Colonic mucosa (tissue), 4 donors: ENCODE measurements at regions not wholly inside any gene's neighbourhood (a gene's known extent, or its start where the extent isn't known, plus 50 kb on each side); places are given as distances from the start of the nearest gene placed in this dataset.

ENCODE experiments used
- DNase-seq: peaks from one replicate; pipeline ENCODE4 v3.0.0-alpha.2; 2020
- H3K27ac ChIP-seq: fragments of 200-600 bp; one replicate; pipeline ENCODE4 v1.8.0; 2021
- H3K27me3 ChIP-seq: fragments of 200-600 bp; one replicate; pipeline ENCODE4 v1.8.0; 2021
- H3K36me3 ChIP-seq: fragments of 200-600 bp; one replicate; pipeline ENCODE4 v1.8.0; 2021
- H3K4me1 ChIP-seq: fragments of 200-600 bp; one replicate; pipeline ENCODE4 v1.8.0; 2021; ENCODE audit warnings: mild to moderate bottlenecking
- H3K4me3 ChIP-seq: fragments of 200-600 bp; one replicate; pipeline ENCODE4 v1.8.0; 2021
- H3K9ac ChIP-seq, 2 donors: one replicate each; pipeline ENCODE4 v1.7.0; 2013; ENCODE audit warnings: control low read depth in 2 of 2, low read depth in 2 of 2, low read length in 2 of 2
- H3K9me3 ChIP-seq: fragments of 200-600 bp; one replicate; pipeline ENCODE4 v1.8.0; 2021
- CTCF ChIP-seq: fragments of 200-600 bp; IDR thresholded peaks from one replicate; pipeline ENCODE4 v1.8.0; 2022; ENCODE audit warnings: antibody characterized with exemption, mild to moderate bottlenecking
- intact Hi-C: fragments of 100-400 bp; cut with DNase I; formaldehyde crosslinking; loops from one replicate; pipeline ENCODE4 v1.14.1; 2022
- donor health status: healthy.
- donor health status: DM: no; HTN: no; CAD: no.
- donor health status: DM: no; HTN: no; CAD: no.

GRCh38 chr1:56199956-56200355 lies 379.4 kb downstream of the PLPP3 start:
- Histone ChIP-seq H3K27me3 (no peaks in the 10 kb centered on the region), H3K9ac (no peak overlapping the region), H3K27ac (no peak overlapping the region), H3K9me3 (no peaks in the 10 kb centered on the region), H3K4me3 (no peak overlapping the region), H3K36me3 (no peaks in the 10 kb centered on the region), H3K4me1 (no peaks in the 10 kb centered on the region)
- TF ChIP-seq CTCF = no peak
- intact Hi-C loops = no loop called here
- no peak for DNase-seq

GRCh38 chr1:56199061-56199460 lies 380.3 kb downstream of the PLPP3 start:
- H3K9me3 ChIP-seq = no peaks in the 10 kb centered on the region
- no peaks in the 10 kb centered on the region for H3K36me3 ChIP-seq
- H3K27ac ChIP-seq = no peak overlapping the region
- no peak overlapping the region for H3K9ac ChIP-seq
- H3K4me3 ChIP-seq = no peak overlapping the region
- H3K4me1 ChIP-seq = no peaks in the 10 kb centered on the region
- no peaks in the 10 kb centered on the region for H3K27me3 ChIP-seq
- TF ChIP-seq CTCF = no peak
- DNase-seq = no peak
- intact Hi-C loops = no loop called here

DNA sequence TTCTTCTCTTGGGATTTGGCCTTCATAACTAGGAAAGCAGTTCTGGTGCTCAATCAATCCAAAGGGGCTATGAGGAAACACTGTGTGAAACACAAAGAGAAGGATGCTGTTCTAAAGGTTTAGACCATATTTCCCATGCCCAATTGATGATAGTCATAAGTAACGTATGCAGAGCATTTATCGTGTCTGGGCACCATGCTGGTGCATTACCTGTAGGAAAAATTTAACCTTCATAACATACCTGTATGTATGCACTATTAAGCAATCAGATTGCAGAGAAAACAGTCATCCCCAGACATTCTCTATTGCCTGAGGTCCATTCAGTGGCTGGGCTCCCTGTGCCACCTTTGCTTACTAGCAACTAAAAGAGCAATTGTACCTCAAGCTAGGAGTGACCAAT lies 381.4 kb downstream of the PLPP3 start:
- intact Hi-C loops = no loop called here
- H3K9me3 ChIP-seq = no peaks in the 10 kb centered on the region

DNA sequence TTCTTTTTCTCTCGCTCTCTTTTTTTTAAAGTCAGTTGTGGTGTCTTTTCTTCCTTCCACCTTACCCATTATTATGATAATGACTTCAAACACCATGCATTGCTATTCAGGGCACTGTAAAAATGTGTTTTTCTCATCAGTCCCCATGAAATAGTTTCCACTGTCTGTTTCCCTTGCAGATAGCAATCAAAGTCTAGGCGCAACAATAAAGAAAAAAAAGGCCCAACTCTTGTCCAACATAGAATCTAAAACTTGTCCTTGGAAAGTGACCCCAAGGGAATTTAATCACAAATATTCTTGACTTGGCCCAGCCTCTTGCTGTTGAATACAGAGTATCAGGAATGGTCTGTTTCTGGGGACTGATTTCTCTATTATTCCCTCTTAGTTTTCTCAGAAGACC lies 382.5 kb downstream of the PLPP3 start:
- no peak for DNase-seq
- no peak for TF ChIP-seq CTCF
- H3K27ac ChIP-seq = no peak overlapping the region
- no peaks in the 10 kb centered on the region for H3K9me3 ChIP-seq
- H3K4me1 ChIP-seq = no peaks in the 10 kb centered on the region
- H3K4me3 ChIP-seq = no peak overlapping the region
- intact Hi-C loops = no loop called here
- no peaks in the 10 kb centered on the region for H3K27me3 ChIP-seq
- no peaks in the 10 kb centered on the region for H3K36me3 ChIP-seq
- H3K9ac ChIP-seq = no peak overlapping the region

More for the DNA sequence above, 381.4 kb downstream of the PLPP3 start:
- no peaks in the 10 kb centered on the region for H3K27me3 ChIP-seq
- H3K4me1 ChIP-seq = no peaks in the 10 kb centered on the region
- H3K9ac ChIP-seq = no peak overlapping the region
- no peaks in the 10 kb centered on the region for H3K36me3 ChIP-seq
- DNase-seq = no peak
- TF ChIP-seq CTCF = no peak
- no peak overlapping the region for H3K27ac ChIP-seq
- no peak overlapping the region for H3K4me3 ChIP-seq

GRCh38 chr1:56194701-56195300 lies 384.6 kb downstream of the PLPP3 start:
- DNase-seq = no peak

More at GRCh38 chr1:56194701-56195300, 384.6 kb downstream of the PLPP3 start:
- no peak for TF ChIP-seq CTCF
- no peak overlapping the region for H3K9ac ChIP-seq
- no peaks in the 10 kb centered on the region for H3K27me3 ChIP-seq
- no peaks in the 10 kb centered on the region for H3K4me1 ChIP-seq
- no peak overlapping the region for H3K27ac ChIP-seq
- no peak overlapping the region for H3K4me3 ChIP-seq
- H3K36me3 ChIP-seq = no peaks in the 10 kb centered on the region
- H3K9me3 ChIP-seq = no peaks in the 10 kb centered on the region
- intact Hi-C loops = no loop called here
